GM21526 (cell line): ENCODE measurements at regions not wholly inside any gene's neighbourhood (a gene's known extent, or its start where the extent isn't known, plus 50 kb on each side); places are given as distances from the start of the nearest gene placed in this dataset.
"Not testable (repeated sequence)": the region's sequence is repeated elsewhere in the genome, so short reads cannot be mapped to it uniquely, and the experiment has no call there.

ENCODE experiments used
- ATAC-seq: cut with Tn5 transposase; IDR thresholded peaks from one replicate; pipeline ENCODE4 v1.9.1; 2021; ENCODE audit warnings: moderate library complexity; ENCODE audit not compliant: unreplicated experiment, low FRiP score

DNA sequence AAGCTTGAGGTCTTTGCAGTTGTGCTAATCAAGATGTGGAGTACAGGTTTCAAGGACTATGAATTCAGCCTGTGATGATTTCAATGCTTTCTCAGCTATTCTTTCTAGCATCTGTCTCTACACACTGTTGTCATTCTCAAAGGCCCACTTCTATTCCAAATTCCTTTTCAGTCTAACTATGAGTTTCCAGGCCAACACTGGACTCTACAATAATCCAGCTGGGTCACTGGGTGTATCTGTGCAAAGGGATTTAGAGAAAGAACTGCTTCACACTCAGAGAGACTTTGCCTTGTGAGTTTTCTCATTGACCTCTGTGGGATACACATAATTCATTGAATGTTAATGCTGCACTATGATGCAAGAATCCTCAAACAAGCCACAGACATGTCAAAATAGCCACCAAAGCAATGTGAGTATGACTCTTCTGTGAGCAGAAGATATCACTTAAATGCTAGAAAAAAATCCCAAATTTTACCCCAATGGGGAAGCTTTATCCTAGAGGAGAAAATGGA lies 171.8 kb upstream of the CLNK start:
- no peak for ATAC-seq

DNA sequence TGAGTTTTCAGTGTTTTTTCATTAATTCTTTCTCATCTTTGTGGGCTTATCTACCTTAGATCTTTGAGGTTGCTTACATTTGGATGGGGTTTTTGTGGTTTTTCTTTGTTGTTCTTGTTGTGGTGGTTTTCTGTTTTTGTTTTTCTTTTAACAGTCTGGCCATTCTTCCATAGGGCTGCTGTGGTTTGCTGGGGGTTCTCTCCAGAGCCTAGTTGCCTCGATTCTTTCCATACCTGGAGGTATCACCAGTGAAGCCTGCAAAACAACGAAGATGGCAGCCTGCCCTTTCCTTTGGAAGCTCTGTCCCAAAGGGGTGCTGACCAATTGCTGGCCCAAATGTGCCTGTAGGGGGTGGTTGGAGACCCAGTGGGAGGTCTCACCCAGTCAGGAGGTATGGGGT lies 168.6 kb upstream of the CLNK start:
- ATAC-seq: no peak

DNA sequence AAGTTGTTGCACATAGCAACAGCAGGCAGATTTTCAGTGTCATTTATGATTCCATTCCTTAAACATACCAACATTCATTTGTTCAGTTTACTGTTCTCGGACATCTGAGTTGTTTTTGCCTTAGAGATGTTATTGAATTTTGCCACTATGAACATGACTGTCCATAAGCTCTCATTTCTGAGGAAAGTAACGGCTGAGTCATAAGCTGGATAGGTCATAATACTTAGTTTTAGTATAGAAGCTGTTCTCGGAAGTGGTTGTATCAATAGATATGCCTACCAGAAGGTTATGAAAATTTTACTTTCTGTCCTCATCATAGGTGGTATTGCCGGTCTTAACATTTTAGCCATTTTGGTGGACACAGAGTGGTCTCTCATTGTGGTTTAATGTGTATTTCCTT lies 157.1 kb upstream of the CLNK start:
- ATAC-seq: no peak

DNA sequence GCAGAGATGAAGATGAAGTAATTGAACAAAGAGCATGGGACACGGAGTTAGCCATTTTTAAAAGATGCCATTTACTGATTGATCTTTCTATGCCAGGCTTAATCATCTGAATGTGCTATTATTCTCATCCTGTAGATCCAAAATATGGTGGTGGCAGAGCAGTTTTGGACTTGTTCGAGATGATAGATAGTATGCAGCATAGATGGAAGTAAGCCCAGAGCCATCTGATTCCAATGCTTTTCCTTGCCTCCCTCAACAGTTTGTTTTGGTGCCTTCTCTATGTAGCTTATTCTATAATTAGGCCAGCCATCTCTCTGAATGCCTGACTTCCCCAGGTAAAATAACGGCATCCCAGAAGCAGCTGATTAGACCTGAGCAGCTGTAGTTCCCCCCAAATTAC lies 152.6 kb upstream of the CLNK start:
- ATAC-seq: no peak

DNA sequence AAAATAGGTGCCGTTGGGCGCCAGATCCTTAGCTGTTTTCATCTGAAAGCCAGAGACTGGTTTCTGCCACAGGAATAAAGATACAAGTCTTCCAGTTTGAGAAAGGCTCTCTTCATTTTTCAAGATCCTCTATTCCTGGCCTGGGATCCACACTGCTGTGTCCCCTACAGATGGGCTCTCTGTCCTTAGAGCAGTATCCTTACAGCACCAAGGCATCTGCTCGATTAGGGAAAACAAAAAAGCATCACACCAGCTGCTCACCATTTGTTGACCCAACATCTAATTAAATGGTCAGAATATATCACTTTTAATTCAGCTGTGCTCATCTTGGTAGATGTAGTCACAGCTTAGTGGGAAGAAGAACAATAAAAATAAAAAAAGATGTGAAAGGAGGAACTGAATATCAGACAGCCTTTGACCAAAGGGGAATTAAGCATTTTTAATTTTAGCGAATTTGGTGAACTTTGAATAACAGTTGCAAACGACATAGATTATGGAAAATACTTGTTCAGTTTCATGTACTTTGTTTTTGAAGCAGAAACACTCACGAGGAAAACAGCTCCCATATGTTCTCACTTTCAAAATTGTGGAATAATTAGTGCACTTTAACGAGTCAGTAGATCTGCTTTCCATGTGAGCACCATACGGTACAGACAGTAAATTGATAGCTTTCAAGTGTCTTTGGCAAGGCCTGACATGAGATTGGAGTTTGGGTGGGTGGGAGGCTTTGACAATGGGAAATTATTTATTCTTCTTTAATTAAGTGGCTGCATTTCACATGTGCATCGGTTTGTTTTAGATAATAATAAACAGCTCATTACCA lies 148.4 kb upstream of the CLNK start:
- no peak for ATAC-seq

DNA sequence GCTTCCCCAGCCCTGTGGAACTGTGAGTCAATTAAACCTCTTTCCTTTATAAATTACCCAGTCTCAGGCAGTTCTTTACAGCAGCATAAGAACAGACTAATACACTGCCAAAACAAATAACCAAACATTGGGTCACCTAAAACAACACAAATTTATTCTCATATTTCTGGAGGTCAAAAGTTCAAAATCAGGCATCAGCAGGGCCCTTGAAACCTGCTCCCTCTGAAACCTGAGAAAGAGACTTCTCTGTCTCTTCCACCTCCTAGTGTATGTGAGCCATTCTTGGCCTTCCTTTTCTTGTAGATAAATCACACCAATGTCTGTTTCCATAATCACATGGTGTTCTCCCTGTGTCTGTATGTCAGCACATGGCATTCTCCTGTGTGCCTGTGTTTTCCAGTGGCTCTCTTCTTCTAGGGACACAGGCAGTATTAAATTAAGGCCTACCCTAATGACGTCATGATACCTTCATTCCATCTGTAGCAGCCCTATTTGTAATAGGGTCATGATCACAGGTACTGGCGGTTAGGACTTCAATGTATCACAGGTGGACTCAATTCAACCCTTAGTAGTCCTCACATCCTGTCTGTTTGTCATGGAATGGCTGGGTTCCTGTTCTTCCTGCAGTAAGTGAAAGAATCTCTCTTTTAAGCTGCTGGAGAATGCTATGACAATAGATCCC lies 147.3 kb upstream of the CLNK start:
- ATAC-seq: no peak

DNA sequence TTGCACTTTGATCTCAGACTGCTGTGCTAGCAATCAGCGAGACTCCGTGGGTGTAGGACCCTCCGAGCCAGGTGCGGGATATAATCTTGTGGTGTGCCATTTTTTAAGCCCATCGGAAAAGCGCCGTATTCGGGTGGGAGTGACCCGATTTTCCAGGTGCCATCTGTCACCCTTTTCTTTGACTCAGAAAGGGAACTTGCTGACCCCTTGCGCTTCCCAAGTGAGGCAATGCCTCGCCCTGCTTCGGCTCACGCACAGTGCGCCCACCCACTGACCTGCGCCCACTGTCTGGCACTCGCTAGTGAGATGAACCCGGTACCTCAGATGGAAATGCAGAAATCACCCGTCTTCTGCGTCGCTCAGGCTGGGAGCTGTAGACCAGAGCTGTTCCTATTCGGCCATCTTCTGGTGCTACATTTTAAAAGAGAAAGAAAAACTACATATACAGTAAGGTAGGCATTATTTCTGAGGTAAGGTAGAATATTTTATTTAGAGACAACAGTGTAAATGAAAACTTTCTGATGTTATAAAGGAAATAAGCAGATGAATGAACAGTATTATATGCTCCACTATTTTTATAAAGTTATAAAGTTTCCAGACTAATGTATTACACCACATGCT lies 144.5 kb upstream of the CLNK start:
- not testable (repeated sequence) for ATAC-seq

DNA sequence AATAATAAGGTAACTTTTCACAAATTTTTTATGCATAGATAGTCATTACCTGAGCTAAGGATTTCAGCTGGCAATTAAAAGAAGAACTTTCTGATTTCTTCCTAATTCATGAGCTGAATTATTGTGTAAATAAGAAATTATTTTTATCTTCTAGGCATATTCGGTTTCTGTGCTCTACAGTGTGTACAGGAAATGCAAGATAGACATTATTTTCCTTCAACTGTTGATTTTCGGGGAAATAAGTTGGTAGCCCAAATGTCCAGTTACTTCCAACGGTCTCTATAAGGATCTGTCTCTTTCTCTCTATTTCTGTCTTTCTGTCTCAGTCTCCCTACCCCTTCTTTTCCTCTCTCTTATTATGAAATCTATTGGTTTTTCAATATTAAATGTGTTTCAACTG lies 137.3 kb upstream of the CLNK start:
- no peak for ATAC-seq

DNA sequence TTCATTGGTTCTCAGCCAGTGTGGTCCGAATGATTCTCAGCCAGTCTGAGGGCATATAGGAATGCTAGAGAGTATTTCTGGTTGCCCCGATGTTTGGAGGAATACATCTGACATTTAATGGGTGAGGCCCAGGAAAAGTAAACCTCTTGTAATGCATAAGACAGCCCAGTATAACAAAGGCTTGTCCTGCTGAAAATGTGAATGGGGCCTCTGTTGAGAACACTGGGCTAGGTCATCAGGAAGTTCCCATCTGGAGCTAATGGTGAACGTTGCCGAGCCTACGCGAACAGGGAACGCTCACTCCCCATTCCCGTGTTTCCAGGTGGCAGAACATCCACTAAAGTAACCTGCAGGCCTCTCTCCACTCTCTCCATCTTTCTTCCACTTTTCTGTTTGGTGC lies 132.0 kb upstream of the CLNK start:
- ATAC-seq: no peak

DNA sequence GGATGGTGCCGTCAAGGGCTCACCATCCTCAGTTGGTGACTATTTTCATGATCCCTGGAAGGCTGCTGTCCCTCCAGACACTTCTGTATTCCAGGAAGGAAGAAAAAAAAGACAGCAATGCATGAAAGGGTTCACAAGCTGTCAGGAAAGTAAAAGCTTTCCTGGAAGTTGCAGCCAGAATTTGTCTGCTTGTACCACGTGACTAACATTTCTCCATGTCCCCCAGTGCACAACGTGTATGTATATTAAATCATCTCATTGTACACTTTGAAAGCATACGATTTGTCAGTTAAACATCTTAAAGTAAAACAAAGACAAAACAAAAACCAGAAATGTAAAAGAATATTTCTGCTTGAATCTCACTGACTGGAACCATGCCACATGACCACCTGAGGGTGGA lies 127.4 kb upstream of the CLNK start:
- ATAC-seq: no peak

DNA sequence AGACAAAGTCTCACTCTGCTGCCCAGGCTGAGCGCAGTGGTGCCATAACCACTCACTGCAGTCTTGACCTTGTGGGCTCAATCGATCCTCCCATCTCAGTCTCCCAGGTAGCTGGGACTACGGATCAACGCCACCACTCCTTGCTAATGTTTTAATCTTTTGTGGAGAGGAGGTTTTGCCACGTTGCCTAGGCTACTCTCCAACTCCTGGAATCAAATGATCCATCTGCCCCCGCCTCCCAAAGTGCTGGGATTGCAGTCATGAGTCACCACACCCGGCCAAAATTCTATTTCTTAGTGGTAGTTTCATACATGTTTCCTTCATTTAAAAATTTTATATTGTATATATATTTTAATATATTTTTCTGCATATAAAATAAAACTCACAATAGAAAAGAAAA lies 125.8 kb upstream of the CLNK start:
- ATAC-seq: no peak

DNA sequence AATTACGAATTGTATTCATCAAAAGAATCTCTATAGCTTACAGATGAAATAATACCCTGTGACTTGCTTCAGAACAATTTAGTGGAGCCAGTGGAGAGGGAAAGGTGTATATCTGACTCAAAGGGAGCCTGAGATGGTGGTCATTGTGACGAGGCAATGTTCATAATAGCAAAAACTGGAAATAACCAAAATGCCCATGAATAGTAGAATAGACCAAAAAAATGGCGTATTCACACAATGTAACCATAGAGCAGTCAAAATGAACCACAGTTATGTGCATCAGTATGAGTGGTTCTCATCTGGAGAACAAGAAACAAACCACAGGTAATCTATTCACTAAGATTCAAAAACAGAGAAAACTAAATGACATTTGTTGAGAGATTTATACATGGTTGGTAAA lies 125.3 kb upstream of the CLNK start:
- ATAC-seq: no peak

DNA sequence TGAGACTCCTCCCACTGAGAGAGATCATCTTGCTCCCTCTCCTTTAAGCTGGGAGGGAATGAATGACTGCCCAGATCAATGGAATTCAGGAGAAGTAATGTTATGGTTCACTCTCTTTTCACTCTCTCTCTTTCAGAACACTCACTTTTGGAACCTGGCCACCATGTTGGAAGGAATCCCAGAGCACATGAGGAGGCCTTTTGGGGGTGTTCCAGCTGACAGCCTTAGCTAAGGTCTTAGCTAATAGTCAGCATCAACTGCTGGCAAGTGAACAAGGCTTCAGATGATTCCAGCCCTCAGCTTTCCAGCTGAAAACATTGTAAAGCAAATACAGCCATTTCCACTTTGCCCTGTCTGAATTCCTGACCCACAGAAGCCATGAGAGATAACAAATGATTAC lies 124.0 kb upstream of the CLNK start:
- ATAC-seq: no peak

DNA sequence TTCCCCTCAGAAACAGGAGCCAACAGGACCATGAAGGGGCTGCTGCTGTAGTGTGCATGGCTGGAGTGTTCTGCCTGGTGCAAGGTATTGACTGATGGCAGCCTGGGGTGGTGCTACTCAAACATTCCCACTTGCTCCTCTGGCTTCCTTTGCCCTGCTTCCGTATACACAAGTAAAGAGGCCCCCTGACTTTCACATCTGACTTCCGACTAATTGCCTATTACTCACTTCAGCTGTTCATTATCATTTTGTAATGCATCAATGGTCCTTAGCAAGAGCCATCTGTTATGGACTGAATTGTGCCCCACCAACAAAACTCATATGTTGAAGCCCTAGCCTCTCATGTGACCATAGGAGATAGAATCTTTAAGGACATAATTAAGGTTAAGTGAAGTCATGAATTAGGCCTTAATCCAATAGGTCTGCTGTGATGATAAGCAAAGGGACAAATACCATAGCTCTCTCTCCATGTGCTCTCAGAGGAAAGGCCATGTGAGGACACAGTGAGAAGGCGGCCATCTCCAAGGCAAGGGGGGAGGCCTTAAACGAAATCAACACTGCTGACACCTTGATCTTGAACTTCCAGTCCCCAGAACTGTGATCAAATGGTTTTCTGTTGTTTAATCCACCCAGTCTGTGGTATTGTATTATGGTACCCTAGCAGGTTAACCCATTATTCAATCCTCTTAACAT lies 122.5 kb upstream of the CLNK start:
- ATAC-seq: no peak

DNA sequence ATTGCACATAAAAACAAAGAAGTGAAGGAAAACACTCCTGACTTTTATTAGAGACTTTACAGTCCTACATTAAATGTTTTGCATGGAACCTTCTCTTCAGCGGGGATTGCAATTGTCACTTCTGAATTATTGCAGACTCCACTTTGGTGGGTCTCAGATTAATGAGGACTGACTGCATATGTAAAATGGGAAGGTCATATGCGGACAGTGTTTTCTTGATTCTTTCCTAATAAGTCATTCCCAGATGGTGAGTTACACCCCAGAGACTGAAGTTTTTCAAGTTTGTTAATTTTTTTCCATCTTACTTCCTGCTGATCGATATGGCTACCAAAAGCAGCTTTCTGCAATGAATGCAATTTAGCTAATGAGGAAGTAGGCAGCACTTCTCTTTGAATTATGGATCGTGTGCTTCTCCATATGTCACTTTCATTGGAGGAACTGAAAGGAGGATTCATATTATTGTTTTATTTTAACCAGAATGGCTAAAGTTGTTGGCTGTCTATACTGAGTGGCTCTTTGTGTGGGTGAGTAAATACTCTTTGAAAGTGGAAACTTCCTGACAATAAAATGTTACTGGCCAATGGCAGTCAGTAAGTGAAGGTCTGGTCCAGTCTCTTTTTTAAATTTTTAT lies 119.3 kb upstream of the CLNK start:
- ATAC-seq: no peak

DNA sequence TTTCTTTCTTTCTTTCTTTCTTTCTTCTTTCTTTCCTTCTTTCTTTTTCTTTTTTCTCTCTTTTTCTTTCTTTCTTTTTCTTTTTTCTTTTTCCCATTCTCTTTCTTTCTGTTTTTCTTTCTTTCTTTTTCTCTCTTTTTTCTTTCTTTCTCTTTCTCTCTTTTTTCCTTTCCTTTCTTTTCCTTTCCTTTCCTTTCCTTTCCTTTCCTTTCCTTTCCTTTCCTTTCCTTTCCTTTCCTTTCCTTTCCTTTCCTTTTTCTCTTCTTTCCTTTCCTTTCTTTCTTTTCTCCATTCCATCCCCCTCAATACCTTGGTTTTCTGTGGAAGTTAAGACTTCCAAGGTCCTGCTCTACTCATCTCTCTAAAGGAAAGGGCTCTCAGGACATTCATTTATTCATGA lies 102.8 kb upstream of the CLNK start:
- no peak for ATAC-seq

DNA sequence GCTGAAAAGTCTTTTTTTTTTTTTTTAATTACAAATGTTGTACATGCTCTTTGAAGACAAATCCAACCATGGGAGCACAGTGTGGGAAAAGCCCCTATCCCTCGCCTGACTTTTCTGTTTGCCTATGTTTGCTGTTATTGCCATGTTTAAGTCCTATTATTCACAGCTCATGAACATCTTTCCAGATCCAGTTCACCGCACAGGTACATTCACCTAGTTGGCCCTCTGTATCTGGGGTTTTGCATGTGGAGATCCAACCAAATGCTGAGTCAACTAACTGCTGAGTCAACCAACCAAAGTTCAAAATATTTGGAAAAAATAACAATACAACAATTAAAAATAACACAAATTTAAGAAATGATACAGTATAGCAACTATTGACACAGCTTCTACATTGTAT lies 100.1 kb upstream of the CLNK start:
- no peak for ATAC-seq

DNA sequence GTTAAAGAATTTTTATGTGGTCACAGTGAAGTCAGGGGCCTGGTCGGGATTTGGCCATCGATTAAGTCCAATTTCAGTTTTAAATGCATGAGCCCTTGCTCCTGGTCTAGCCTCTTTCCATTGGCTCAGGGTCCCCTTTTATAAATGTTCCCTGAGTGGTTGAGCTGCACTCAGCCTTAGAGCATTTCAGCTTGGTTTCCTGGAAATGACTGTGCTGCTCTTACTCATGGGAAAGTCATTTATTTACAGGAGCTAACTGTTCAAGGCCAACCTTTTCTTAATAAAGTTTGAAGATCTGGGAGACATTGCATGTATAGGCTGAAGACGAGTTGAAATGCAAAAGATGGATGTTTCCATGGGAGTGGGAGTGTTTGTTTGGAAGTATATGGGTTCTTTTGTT lies 98.8 kb upstream of the CLNK start:
- no peak for ATAC-seq

DNA sequence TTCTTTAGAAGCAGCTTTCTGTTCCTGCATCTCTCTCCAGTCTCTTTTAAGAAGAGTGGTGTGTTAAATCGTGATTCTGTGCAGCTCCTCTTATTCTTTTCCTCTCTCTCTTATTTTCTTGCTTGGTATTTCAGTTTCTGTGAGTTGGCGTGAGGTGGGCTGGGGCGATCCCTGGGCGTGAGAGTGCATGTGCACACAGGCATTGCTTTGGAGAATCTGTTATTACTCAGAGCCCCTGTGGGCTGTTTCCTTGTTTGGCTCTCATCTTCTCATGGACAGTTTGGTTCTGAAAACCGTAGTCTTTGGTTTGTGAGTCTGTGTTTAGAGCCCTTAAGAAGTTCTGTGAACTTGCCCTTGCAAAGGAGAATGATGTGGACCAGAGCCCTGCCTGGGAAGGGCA lies 97.2 kb upstream of the CLNK start:
- ATAC-seq: no peak

DNA sequence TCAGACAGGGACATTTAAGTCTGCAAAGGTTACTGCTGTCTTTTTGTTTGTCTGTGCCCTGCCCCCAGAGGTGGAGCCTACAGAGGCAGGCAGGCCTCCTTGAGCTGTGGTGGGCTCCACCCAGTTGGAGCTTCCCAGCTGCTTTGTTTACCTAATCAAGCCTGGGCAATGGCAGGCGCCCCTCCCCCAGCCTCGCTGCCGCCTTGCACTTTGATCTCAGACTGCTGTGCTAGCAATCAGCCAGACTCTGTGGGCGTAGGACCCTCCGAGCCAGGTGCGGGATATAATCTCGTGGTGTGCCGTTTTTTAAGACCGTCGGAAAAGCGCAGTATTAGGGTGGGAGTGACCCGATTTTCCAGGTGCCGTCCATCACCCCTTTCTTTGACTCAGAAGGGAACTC lies 96.2 kb upstream of the CLNK start:
- ATAC-seq: not testable (repeated sequence)

DNA sequence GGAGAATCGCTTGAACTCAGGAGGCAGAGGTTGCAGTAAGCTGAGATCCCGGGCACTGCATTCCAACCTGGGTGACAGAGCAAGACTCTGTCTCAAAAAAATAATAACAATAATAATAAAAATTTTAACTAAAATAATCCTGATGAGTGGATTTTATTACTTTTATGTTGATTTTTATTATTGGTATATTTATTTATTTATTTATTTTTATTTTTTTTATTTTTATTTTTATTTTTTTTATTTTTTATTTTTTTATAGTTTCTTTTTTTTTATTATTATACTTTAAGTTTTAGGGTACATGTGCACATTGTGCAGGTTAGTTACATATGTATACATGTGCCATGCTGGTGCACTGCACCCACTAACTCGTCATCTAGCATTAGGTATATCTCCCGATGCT lies 90.6 kb upstream of the CLNK start:
- ATAC-seq: not testable (repeated sequence)
